T-helper 2 cell treated with Interferon-gamma antibody and Interleukin-4, amounts not matched to agents 100 ng/mL and 5 ng/mL, for 36 hours (primary cell): ENCODE measurements at regions not wholly inside any gene's neighbourhood (a gene's known extent, or its start where the extent isn't known, plus 50 kb on each side); places are given as distances from the start of the nearest gene placed in this dataset.

ENCODE experiments used
- intact Hi-C: fragments of 100-400 bp; cut with micrococcal nuclease; formaldehyde crosslinking; loops from one replicate; pipeline ENCODE4 v1.15.1; 2023

DNA sequence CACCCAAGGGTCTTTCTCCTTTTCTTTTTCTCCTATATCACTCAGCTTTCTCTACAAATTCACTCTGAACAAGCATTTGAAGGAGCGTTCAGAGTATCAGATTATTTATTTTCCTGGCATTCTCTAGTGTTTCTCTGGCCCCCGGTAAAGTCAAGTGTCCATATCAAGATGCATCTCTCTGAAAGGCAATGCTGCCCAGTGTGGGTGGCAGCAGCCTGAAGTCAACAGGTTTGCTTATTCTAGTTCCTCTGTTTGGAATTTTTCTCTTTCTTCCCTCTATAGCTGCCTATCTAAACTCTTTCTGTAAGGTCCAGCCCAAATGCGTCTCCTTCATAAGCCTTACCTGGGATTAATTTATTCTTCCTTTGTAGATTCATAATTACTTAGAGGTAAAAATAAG lies 526.2 kb upstream of the TNP1 start:
- intact Hi-C loops = no loop called here

GRCh38 chr2:217383620-217384019 lies 523.8 kb upstream of the TNP1 start:
- intact Hi-C loops = no loop called here

- intact Hi-C loops = no loop called here
These were observed 522.9 kb upstream of the TNP1 start for GRCh38 chr2:217382794-217383193.

DNA sequence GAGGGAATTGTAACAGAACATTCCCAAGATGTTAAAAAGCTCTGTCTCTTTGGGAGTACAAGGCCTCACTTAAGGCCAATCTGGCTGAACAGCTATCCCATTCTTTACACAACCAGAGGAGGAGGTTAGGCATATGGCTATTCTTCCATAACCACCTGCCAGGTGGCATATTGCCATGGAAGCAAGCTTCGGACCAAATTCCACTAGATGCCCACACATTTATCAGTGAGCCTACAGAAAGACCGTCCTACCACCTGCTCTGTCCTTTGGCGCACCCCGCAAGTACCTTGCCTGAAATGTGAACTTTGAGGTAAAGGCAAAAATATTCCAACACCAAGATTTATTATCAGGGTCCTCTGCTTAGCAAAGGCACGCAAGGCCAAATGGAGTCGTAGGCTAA lies 519.9 kb upstream of the TNP1 start:
- intact Hi-C loops = no loop called here

DNA sequence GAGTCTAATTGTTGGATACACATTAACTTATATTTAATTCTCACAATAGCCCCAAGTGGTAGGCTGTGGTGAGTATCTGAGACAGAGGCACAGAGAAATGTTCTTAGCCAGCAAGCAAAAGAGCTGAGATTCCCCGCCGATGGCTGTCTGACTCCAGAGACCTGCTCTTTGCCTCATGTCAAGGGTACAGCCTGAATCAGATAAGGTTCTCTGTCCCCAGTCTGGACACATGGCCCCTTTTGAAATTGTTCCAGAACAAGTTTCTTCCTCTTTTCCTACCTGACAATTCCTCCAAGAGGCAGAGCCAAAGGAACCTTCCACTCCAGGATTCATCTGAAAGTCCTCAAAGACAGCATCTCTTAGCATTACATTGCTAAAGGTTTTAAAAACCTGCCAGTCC lies 512.9 kb upstream of the TNP1 start:
- intact Hi-C loops = no loop called here

DNA sequence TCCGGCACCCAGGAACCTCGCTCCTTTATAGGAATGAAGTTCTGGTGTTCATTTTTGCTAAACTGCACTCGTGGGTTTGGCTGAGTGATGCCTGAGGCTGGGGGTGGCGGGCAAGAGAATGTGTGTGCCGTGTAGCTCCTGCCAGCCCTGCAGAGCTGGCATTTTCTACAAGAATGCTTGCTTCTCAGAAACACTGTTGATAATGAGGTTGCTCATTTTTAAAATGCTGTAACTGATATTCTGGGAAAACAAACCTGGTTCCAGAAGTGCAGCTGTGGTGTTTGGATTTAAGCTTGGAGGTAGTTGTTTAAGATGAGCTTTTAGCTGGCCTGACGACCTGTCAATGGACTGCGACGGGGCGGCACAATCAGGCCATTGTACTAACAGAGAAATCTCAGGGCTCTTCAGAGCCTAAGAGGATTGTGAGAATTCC lies 511.9 kb upstream of the TNP1 start:
- intact Hi-C loops = no loop called here

GRCh38 chr2:217370391-217370790 lies 510.5 kb upstream of the TNP1 start:
- intact Hi-C loops = no loop called here

GRCh38 chr2:217367464-217367863 lies 507.6 kb upstream of the TNP1 start:
- intact Hi-C loops = no loop called here

DNA sequence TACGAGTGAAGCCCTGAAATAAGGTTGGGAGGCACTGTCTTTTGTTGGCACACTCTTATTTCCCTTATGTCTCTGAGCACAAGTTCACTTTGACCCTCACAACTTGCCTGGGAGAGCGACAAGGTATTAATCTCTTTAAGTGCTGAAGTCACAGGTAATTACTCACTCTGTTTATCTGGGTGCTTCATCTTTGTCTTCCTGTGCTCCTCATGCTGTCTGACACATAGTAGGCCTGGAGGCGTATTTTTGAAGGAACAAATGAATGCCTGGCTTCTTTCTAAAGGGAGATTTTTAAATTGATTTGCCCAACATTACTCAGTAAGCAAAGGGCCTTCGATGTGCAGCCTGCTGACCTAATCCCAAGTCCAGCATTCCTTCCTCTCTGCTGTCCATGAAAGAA lies 507.1 kb upstream of the TNP1 start:
- intact Hi-C loops = no loop called here

- intact Hi-C loops = no loop called here
These were observed 506.5 kb upstream of the TNP1 start for GRCh38 chr2:217366266-217366895.

GRCh38 chr2:217365656-217366055 lies 505.8 kb upstream of the TNP1 start:
- intact Hi-C loops = no loop called here

DNA sequence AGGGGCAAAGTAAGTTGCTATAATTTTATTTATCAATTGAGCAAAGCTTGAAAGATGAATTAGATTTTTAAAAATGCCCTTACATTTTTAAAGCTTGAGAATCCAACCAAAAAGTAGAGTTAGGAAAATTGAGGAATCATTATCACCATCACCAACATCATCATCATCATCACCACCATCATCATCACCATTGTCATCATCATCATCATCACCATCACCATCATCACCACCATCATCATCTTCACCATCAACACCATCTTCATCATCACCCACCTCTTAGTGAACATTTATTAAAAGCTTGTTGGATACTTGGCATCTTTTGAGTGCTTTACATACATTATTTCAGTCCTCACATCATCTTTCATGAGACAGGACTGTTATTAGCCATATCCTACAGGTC lies 504.4 kb upstream of the TNP1 start:
- intact Hi-C loops = no loop called here

DNA sequence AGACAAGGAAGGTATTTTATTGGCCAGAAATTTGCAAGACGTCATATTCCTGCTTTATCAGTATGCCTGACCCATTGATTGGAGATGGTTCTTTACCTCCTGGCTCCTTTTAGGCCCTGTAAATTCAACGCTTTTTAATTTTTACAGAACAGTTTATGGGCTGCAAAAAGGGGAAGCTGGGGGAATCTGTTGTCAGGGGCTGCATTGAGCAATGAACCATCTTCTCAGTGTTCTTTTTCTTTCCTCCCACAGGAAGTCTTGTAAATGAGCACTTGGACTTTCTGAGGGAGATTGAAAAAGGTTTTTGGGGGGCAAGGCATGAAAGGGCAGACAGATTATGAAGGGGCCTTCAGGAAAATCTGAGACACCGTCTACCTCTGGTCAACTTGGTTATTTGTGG lies 503.6 kb upstream of the TNP1 start:
- intact Hi-C loops = no loop called here

DNA sequence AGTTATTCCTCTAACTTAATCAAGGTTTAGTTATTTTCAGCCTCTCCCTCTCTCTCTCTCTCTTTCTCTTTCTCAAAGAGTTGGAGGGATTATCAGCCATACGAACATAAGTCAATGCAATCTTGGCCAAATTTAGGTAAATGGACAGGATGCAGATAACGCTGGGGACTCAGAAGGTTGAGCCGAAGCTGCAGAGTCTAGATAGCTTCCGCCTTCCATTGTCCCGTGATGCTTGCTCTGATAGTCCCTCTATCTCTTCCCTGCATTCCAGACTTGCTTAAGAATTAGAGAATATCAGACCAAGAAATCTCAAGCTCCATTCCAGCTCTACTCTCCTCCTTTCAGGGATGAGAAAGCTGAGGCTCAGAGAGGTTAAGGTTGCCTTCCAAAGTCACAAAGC lies 502.8 kb upstream of the TNP1 start:
- intact Hi-C loops = no loop called here

- intact Hi-C loops = no loop called here
These were observed 502.4 kb upstream of the TNP1 start for GRCh38 chr2:217362286-217362685.

GRCh38 chr2:217361483-217361880 lies 501.6 kb upstream of the TNP1 start:
- intact Hi-C loops = no loop called here

GRCh38 chr2:217360781-217361482 lies 501.1 kb upstream of the TNP1 start:
- intact Hi-C loops = no loop called here

- intact Hi-C loops = no loop called here
These were observed 500.2 kb upstream of the TNP1 start for GRCh38 chr2:217360111-217360510.

GRCh38 chr2:217357886-217358620 lies 498.2 kb upstream of the TNP1 start:
- intact Hi-C loops = no loop called here

GRCh38 chr2:217356781-217357180 lies 496.9 kb upstream of the TNP1 start:
- intact Hi-C loops = no loop called here

- intact Hi-C loops = no loop called here
These were observed 496.3 kb upstream of the TNP1 start for GRCh38 chr2:217356142-217356541.

- intact Hi-C loops = no loop called here
These were observed 493.7 kb upstream of the TNP1 start for GRCh38 chr2:217353591-217353990.

GRCh38 chr2:217351378-217351777 lies 491.5 kb upstream of the TNP1 start:
- intact Hi-C loops = no loop called here
